MM.1S (cell line): ENCODE measurements at regions not wholly inside any gene's neighbourhood (a gene's known extent, or its start where the extent isn't known, plus 50 kb on each side); places are given as distances from the start of the nearest gene placed in this dataset.

ENCODE experiments used
- CTCF ChIP-seq: fragments of 300-600 bp; sonication (generic); IDR thresholded peaks from 2 replicates; pipeline ENCODE4 v1.5.1; 2016; ENCODE audit warnings: antibody characterized with exemption, low read length, mixed read lengths
- EZH2phosphoT487 ChIP-seq: fragments of 300-600 bp; sonication (generic); IDR thresholded peaks from 2 replicates; pipeline ENCODE4 v1.6.1; 2018; ENCODE audit warnings: antibody characterized with exemption, low read length

- TF ChIP-seq EZH2phosphoT487 (no peak), CTCF (no peak)
These were observed 129.4 kb downstream of the LY86 start for GRCh38 chr6:6717953-6718352.
